Activated T-helper 2 cell treated with anti-CD3 and anti-CD28 coated beads, Interferon-gamma antibody, Interleukin-2, Interleukin-4, amounts not matched to agents 10 μg/mL and 5 μg/mL and 100 μg/mL, durations not matched to agents 14 hours and 24 hours and 36 hours (primary cell): ENCODE measurements at regions not wholly inside any gene's neighbourhood (a gene's known extent, or its start where the extent isn't known, plus 50 kb on each side); places are given as distances from the start of the nearest gene placed in this dataset.
"Not testable (repeated sequence)": the region's sequence is repeated elsewhere in the genome, so short reads cannot be mapped to it uniquely, and the experiment has no call there.

Experiments used
- DNase-seq: peaks from one replicate; pipeline ENCODE4 v3.0.0; 2021; ENCODE audit warnings: low spot score
- H3K27ac Mint-ChIP-seq: one replicate; pipeline ENCODE4 v1.8.0; 2021; ENCODE audit warnings: mixed read lengths
- H3K27me3 Mint-ChIP-seq: one replicate; pipeline ENCODE4 v1.8.0; 2021; ENCODE audit warnings: low read depth, mixed read lengths
- H3K36me3 Mint-ChIP-seq: one replicate; pipeline ENCODE4 v1.8.0; 2021; ENCODE audit warnings: low read depth, mixed read lengths
- H3K4me1 Mint-ChIP-seq: one replicate; pipeline ENCODE4 v1.8.0; 2021; ENCODE audit warnings: low read depth, mixed read lengths
- H3K4me3 Mint-ChIP-seq: one replicate; pipeline ENCODE4 v1.8.0; 2021; ENCODE audit warnings: low read depth, mild to moderate bottlenecking, moderate library complexity, mixed read lengths
- H3K9me3 Mint-ChIP-seq: one replicate; pipeline ENCODE4 v1.8.0; 2021; ENCODE audit warnings: mixed read lengths
- intact Hi-C: fragments of 100-400 bp; cut with micrococcal nuclease; formaldehyde crosslinking; loops from one replicate; pipeline ENCODE4 v1.15.1; 2023

DNA sequence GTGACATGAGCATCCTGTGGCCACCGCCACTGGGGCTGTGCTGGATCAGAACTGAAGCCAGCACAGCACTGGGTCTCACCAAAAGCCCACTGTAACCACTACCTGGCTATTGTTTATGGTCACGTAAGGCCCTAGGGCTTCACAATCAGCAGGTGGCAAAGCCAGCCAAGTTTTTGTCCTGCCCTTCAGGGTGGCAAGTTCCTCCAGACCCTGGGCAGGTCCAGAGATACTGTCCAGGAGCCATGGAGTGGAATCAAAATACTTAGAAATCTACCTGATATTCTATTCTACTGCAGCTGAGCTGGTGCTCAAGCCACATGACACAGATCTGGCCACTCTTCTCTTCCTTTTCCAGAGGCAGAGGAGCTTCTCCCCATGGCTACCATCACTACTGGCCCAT lies 121.2 kb upstream of the CXXC4 start:
- H3K9me3 Mint-ChIP-seq, result peaks cover 10% of the 10 kb centered on the region
- H3K4me3 Mint-ChIP-seq, result no peak overlapping the region
- no peaks in the 10 kb centered on the region for H3K36me3 Mint-ChIP-seq
- intact Hi-C loops, result no loop called here
- H3K27me3 Mint-ChIP-seq, result no peaks in the 10 kb centered on the region
- no peak overlapping the region for H3K27ac Mint-ChIP-seq
- no peaks in the 10 kb centered on the region for H3K4me1 Mint-ChIP-seq
- DNase-seq, result no peak

DNA sequence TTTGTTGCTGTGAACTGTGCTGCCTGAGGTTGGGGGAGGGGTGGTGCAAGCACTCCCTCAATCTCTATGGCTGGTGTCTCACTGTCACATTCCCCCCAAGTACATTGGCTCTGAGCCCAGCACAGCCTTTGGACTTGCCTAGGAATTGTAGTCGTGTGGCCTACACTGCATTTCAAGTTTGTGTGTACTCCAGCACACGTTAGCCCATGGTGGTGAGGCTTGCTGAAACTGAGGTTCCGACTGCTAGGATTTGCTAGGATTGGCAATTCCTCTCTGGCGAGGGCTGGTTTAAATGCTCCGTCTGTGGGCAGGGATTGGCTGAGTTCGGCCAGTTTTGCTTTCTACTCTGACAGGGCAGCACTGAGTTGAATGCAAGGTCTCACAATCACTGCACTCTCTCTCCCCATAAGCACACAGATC lies 121.7 kb upstream of the CXXC4 start:
- Mint-ChIP-seq H3K4me3 (no peak overlapping the region), H3K27ac (no peak overlapping the region), H3K4me1 (no peaks in the 10 kb centered on the region), H3K36me3 (no peaks in the 10 kb centered on the region), H3K9me3 (peaks cover 10% of the 10 kb centered on the region), H3K27me3 (no peaks in the 10 kb centered on the region)
- no peak for DNase-seq
- intact Hi-C loops, result no loop called here

DNA sequence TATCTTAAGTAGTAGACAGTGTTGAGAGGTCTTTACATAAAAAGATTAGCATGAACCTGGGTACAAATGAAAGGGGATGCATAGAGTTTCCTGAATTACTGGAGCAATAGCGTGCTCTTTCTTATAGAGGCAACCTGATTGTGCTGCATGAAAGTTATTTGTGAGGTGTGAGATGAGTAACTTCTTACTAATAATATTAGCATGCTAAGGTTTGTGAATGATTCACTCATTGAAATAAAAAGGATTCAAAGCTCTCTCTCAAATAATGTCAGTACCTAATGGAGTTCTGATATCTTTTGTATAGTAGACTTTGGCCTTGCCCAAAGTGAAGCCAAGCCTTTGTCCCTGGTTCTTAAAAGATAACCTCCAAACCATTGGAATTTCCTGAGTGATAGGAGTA lies 131.0 kb upstream of the CXXC4 start:
- Mint-ChIP-seq H3K4me1 (no peaks in the 10 kb centered on the region), H3K27me3 (no peaks in the 10 kb centered on the region), H3K27ac (no peak overlapping the region), H3K36me3 (no peaks in the 10 kb centered on the region), H3K4me3 (no peak overlapping the region), H3K9me3 (peaks cover 9% of the 10 kb centered on the region)
- DNase-seq, result no peak
- intact Hi-C loops, result no loop called here

DNA sequence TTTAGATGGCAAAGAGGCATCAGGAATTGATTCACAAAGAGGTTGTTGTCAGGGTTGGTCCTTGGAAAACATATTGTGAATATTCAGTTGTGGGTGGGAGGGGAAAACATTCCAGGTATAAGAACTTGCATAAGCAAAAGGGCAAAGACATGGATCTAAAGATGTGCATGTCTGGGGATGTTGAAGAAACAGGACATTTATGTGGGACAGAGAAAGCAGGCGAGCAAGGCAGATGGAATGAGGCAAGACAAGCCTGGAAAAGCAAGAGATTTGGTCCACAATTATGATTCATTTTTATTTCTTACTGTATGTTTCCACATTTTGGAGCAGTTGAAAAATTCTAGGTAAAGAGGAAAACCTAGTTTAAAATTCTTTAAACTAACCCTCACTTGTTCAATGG lies 134.9 kb upstream of the CXXC4 start:
- H3K4me1 Mint-ChIP-seq, result no peaks in the 10 kb centered on the region
- no peak overlapping the region for H3K4me3 Mint-ChIP-seq
- no peak for DNase-seq
- no peaks in the 10 kb centered on the region for H3K36me3 Mint-ChIP-seq
- H3K27me3 Mint-ChIP-seq, result no peaks in the 10 kb centered on the region
- no peaks in the 10 kb centered on the region for H3K9me3 Mint-ChIP-seq
- intact Hi-C loops, result no loop called here
- no peak overlapping the region for H3K27ac Mint-ChIP-seq

DNA sequence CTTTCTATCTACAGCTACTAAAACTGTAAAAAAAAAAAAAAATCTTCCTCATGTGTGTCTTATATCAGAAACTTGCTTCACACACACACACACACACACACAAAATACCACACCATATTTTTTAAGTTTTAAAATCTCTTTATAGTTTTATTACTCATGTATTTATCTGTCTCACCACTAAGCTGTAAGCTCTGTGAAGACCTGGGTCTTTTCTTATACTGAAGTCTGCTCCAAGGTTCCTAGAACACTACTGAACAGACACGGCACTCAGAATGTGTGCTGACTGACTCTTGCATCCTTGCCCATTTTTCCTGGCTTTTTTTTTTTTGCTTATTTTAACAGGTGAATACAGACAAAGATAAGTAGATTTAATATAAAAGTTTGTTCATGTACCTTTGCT lies 135.6 kb upstream of the CXXC4 start:
- intact Hi-C loops, result no loop called here
- Mint-ChIP-seq H3K36me3 (no peaks in the 10 kb centered on the region), H3K27ac (no peak overlapping the region), H3K27me3 (no peaks in the 10 kb centered on the region), H3K4me3 (no peak overlapping the region), H3K9me3 (no peaks in the 10 kb centered on the region), H3K4me1 (no peaks in the 10 kb centered on the region)
- DNase-seq, result no peak

DNA sequence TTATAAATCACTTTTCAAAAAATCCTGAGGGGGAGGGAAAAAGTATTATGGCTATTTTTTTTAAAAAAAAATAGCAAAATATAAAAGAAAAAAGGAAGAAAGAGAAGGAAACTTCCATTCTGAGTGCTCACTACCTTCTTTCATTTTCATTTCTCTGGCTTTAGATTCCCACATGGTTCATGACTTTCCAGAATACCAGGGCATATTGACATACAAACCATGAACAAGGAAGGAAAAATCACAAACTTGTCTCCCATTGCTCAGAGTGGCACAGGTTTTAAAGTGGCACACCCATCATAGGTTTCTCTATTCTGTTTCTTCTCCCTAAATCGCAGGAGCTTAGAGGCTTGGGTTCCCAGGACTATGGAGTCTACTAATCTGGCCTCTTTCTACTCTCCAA lies 136.3 kb upstream of the CXXC4 start:
- Mint-ChIP-seq H3K4me1 (no peaks in the 10 kb centered on the region), H3K9me3 (no peaks in the 10 kb centered on the region), H3K36me3 (no peaks in the 10 kb centered on the region), H3K4me3 (no peak overlapping the region), H3K27me3 (no peaks in the 10 kb centered on the region), H3K27ac (no peak overlapping the region)
- no peak for DNase-seq
- intact Hi-C loops, result no loop called here

DNA sequence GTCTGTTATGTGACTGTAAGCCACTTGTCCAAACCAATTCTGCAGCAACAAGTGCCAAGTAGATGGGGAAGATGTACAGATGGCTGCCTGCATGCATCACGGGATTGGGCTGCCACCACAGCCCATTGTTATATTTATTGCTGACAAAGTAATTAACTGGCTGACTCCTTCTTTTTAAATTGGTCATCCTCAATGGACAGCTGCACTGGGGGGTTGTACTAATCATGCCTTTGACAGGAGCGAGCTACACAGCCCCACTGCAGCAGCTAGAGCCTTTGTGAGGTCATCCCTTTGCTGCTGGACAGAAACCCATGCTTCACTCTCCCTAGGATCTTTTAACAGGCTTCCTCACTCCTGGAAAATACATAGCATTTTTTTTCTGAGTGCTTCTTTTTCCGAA lies 146.7 kb upstream of the CXXC4 start:
- intact Hi-C loops, result no loop called here
- no peak for DNase-seq
- H3K27ac Mint-ChIP-seq, result no peak overlapping the region
- no peaks in the 10 kb centered on the region for H3K9me3 Mint-ChIP-seq
- no peaks in the 10 kb centered on the region for H3K4me1 Mint-ChIP-seq
- no peaks in the 10 kb centered on the region for H3K27me3 Mint-ChIP-seq
- no peaks in the 10 kb centered on the region for H3K36me3 Mint-ChIP-seq
- no peak overlapping the region for H3K4me3 Mint-ChIP-seq

DNA sequence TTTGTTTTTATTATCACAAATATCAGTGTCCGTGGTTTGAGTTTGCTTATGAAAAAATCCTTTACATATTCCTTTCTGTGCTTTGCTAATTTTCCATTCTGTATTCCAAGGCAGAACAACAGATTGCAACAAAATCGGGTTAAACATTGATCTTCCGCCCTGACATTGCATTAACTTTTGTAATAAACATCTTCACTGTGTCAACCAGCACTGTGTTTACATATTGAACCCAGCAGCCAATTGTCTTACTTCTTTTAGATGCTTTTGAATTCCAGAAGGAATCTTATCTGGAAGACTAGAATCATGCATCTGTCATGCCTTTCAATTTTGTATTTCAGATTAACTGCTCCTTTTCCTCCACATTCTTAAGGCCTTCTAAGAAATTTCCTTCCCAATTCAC lies 147.8 kb upstream of the CXXC4 start:
- H3K36me3 Mint-ChIP-seq, result no peaks in the 10 kb centered on the region
- H3K27ac Mint-ChIP-seq, result no peak overlapping the region
- no peaks in the 10 kb centered on the region for H3K4me1 Mint-ChIP-seq
- DNase-seq, result no peak
- H3K4me3 Mint-ChIP-seq, result no peak overlapping the region
- H3K27me3 Mint-ChIP-seq, result no peaks in the 10 kb centered on the region
- intact Hi-C loops, result no loop called here
- H3K9me3 Mint-ChIP-seq, result no peaks in the 10 kb centered on the region

DNA sequence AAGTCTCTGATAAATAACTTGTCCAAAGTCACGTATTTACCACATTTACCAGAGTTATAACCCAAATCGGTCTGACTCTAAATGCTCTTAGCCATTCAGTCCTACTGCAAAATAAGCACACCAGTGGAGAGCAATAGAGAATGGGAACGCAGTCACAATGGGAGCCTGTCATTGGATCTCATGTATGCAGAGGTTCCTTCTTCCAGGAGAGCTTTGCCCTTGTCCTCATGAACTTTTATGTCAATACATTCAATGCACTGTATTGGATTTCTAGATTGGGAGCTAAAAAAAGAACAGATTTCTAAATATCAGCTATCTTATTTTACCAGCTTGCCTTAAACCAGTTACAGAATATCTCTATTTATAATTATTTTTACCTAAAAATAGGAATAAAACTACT lies 149.1 kb upstream of the CXXC4 start:
- intact Hi-C loops, result no loop called here
- H3K4me3 Mint-ChIP-seq, result no peak overlapping the region
- H3K9me3 Mint-ChIP-seq, result no peaks in the 10 kb centered on the region
- H3K4me1 Mint-ChIP-seq, result no peaks in the 10 kb centered on the region
- no peaks in the 10 kb centered on the region for H3K27me3 Mint-ChIP-seq
- H3K36me3 Mint-ChIP-seq, result no peaks in the 10 kb centered on the region
- no peak overlapping the region for H3K27ac Mint-ChIP-seq
- no peak for DNase-seq

DNA sequence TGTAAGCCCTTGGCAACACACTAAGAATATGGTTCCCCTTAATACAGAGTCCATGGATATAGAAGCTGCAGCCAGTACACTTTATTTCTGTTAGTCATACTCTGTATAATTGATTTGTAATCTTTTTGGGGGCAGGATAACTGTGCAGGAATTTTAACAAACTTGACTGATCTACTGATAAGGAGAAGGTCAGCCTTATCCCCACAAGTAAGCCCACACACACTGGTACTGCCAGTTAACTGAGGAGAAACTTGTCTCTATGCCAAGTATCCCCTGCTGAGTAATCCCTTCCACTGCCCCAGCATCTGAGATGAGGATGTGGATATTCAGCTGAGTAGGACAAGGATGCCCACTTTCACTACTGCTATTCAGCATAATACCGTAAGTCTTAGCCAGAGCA lies 154.9 kb upstream of the CXXC4 start:
- Mint-ChIP-seq H3K27me3 (no peaks in the 10 kb centered on the region), H3K36me3 (no peaks in the 10 kb centered on the region), H3K4me3 (no peak overlapping the region), H3K27ac (no peak overlapping the region), H3K9me3 (peaks cover 10% of the 10 kb centered on the region), H3K4me1 (no peaks in the 10 kb centered on the region)
- intact Hi-C loops, result no loop called here
- no peak for DNase-seq

DNA sequence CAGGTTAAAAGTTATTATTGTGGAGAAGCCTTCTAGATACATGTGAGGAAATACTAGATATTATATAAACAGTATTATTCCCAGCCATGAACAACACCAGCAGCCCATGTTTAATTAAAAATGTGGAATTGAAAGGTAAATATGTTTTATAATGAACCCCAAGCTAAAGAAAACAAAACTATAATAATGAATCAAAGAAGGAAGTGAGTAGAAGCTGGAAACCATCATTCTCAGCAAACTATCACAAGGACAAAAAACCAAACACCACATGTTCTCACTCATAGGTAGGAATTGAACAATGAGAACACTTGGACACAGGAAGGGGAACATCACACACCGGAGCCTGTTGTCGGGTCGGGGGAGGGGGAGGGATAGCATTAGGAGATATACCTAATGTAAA lies 167.6 kb upstream of the CXXC4 start:
- intact Hi-C loops, H3K36me3 Mint-ChIP-seq, H3K4me3 Mint-ChIP-seq, H3K4me1 Mint-ChIP-seq, DNase-seq, H3K27ac Mint-ChIP-seq, H3K27me3 Mint-ChIP-seq: not testable (repeated sequence)
- peaks cover 11% of the 10 kb centered on the region for H3K9me3 Mint-ChIP-seq

DNA sequence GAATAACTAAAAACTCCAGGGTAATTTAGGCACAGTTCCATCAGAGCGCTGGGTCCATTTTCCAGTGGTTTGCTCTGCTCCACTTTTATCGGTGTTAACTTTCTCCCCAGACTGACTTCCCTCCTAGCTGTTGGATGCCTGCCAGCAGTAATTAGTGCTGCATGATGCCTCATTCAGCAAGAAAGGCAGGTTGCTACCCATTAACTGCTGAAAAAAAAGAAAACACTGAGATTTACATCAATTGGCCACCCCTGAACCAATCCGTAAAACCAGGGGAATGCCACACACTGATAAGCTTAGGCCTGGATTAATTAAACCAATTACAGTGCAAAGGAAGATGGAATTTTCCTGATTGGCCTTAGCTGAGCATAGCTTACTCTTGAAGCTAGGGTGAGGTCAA lies 182.4 kb upstream of the CXXC4 start:
- no peaks in the 10 kb centered on the region for H3K4me1 Mint-ChIP-seq
- H3K9me3 Mint-ChIP-seq, result peaks cover 2% of the 10 kb centered on the region
- intact Hi-C loops, result no loop called here
- H3K27me3 Mint-ChIP-seq, result no peaks in the 10 kb centered on the region
- H3K36me3 Mint-ChIP-seq, result no peaks in the 10 kb centered on the region
- no peak overlapping the region for H3K27ac Mint-ChIP-seq
- no peak overlapping the region for H3K4me3 Mint-ChIP-seq
- DNase-seq, result no peak

DNA sequence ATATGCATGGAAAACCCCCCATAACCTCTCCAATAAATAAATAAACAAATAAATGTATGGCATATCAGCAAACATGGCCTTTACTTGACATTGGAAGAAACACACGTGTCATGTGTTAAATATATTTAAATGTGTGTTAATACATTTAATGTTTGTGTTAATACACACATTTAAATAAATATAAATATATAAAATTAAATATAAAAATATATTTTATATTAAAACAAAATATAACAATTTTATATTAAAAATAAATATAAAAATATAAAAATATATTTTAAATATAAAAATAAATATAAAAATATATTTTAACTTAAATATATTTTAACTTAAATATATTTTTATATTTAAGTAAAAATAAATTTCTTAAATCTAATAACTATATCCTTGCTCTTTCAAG lies 187.6 kb upstream of the CXXC4 start:
- Mint-ChIP-seq H3K4me1 (no peaks in the 10 kb centered on the region), H3K9me3 (peaks cover 14% of the 10 kb centered on the region), H3K27ac (no peak overlapping the region), H3K27me3 (no peaks in the 10 kb centered on the region), H3K36me3 (no peaks in the 10 kb centered on the region), H3K4me3 (no peak overlapping the region)
- intact Hi-C loops, result no loop called here
- no peak for DNase-seq

DNA sequence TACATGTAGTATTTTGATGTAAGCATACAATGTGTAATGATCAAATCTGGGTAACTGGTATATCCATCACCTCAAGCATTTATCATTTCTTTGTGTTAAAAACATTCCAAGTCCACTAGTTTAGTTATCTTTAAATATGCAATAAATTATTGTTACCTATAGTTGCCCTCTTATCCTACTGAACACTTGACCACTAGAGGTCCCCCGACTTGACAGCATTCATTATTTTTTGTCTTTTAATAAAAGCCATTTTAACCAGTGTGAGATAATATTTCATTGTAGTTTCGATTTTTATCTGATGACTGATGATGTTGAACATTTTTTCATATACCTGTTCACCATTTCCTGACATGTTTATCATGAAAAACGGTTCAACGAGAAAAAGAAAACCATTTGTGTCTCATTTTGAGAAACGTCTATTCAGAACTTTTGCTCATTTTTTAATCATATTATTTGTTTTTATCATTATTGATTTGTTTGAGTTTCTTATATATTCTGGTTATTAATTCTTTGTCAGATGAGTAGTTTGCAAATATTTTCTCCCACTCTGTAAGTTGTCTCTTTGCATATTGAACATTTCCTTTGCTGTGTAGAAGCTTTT lies 199.0 kb upstream of the CXXC4 start:
- Mint-ChIP-seq H3K4me1 (no peaks in the 10 kb centered on the region), H3K36me3 (no peaks in the 10 kb centered on the region), H3K27ac (no peak overlapping the region), H3K4me3 (no peak overlapping the region), H3K27me3 (no peaks in the 10 kb centered on the region), H3K9me3 (peaks cover 5% of the 10 kb centered on the region)
- intact Hi-C loops, result no loop called here
- DNase-seq, result no peak
